ENCODE measurements at regions not wholly inside any gene's neighbourhood (a gene's known extent, or its start where the extent isn't known, plus 50 kb on each side); places are given as distances from the start of the nearest gene placed in this dataset.

DNA sequence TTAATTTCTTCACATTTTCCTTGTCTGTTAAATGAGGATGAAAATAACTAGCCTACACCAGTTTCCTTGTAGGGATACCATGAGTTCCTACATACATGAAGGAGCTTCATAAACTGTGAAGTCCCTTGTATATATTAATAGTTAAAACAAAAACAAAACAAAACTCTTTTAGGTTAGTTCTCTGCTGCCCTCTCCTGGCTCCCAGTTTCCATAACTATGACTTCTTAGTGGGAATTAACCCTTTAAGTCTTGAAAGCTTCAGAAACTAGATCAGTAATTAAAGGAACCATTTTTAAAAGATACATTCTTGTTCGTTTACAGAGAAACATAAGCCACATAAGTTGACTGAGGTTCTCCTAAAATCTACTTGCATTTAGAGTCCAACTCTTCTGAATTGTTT, 500.0 kb upstream of the C9orf72 start:
- TF ChIP-seq, protein P1, sequence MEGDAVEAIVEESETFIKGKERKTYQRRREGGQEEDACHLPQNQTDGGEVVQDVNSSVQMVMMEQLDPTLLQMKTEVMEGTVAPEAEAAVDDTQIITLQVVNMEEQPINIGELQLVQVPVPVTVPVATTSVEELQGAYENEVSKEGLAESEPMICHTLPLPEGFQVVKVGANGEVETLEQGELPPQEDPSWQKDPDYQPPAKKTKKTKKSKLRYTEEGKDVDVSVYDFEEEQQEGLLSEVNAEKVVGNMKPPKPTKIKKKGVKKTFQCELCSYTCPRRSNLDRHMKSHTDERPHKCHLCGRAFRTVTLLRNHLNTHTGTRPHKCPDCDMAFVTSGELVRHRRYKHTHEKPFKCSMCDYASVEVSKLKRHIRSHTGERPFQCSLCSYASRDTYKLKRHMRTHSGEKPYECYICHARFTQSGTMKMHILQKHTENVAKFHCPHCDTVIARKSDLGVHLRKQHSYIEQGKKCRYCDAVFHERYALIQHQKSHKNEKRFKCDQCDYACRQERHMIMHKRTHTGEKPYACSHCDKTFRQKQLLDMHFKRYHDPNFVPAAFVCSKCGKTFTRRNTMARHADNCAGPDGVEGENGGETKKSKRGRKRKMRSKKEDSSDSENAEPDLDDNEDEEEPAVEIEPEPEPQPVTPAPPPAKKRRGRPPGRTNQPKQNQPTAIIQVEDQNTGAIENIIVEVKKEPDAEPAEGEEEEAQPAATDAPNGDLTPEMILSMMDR (conservative IDR thresholded peaks at IDR 0.05; ENCODE audit: low read depth, low read length): peak; percentile 67
- peak; percentile 82 for DNase-seq (ENCODE audit: low read depth)
- H3K4me3 ChIP-seq (ENCODE audit: low read depth, low read length): no peak overlapping the region

DNA sequence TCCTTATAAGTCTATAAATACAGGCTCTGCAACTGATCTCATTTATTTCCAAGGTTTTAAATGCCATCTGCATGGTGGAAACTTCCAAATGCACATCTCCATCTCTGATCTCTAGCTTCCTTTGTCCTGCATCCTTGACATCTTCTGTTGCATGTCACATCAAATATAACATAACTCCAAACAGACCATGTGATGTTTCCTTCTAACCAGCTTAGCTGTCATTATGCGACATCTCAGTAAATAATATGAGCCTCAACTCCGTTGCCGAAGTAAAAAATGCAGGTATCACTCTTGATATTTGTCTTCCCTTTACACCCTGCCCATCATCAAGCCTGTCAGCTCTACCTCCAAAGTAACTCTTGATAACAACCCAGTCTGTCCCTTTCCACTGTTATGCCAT, 506.4 kb upstream of the C9orf72 start:
- TF ChIP-seq, protein P1 (conservative IDR thresholded peaks at IDR 0.05; ENCODE audit: low read depth, low read length): no peak
- no peak for DNase-seq (ENCODE audit: low read depth)
- H3K4me3 ChIP-seq (ENCODE audit: low read depth, low read length): no peak overlapping the region

DNA sequence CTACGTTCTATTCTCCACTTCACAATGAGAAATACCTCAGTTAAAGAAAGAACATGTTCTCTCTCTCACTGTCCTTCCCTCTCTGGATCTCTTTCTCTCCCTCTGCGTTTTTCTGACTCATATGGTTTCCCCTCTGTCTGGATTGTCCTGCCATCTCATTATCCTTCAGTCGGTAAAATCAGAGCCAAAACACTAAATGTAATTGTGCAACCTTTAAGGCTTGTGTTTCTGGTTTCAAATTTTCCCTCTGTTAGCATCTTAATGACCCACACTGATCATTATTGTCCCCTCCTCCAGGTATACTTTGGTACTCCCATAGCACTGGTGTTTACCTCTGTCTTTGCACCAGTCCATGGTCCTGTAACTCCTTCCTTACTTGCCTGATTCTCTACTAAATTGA, 509.4 kb upstream of the C9orf72 start:
- no peak for DNase-seq (ENCODE audit: low read depth)
- TF ChIP-seq, protein P1 (conservative IDR thresholded peaks at IDR 0.05; ENCODE audit: low read depth, low read length): no peak
- no peak overlapping the region for H3K4me3 ChIP-seq (ENCODE audit: low read depth, low read length)

DNA sequence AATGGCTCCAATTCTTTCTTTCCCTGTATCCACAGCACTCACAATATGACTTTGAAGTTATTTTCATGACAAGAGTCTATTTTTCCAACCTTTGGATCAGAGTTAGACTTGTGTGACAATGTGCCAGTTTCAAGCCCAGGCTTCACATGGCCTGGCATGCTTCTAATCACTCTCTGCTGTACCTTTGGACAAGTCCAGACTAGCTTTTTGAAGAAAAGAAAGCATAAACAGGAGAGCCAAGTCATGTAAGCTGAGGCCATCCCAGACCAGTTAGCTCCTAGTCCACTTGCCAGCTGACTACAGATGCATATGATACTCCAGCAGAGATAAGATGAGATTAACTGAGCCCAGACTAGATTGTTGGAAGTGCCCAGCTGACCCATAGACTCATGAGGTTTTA, 513.6 kb upstream of the C9orf72 start:
- no peak overlapping the region for H3K4me3 ChIP-seq (ENCODE audit: low read depth, low read length)
- TF ChIP-seq, protein P1 (conservative IDR thresholded peaks at IDR 0.05; ENCODE audit: low read depth, low read length): no peak
- no peak for DNase-seq (ENCODE audit: low read depth)

DNA sequence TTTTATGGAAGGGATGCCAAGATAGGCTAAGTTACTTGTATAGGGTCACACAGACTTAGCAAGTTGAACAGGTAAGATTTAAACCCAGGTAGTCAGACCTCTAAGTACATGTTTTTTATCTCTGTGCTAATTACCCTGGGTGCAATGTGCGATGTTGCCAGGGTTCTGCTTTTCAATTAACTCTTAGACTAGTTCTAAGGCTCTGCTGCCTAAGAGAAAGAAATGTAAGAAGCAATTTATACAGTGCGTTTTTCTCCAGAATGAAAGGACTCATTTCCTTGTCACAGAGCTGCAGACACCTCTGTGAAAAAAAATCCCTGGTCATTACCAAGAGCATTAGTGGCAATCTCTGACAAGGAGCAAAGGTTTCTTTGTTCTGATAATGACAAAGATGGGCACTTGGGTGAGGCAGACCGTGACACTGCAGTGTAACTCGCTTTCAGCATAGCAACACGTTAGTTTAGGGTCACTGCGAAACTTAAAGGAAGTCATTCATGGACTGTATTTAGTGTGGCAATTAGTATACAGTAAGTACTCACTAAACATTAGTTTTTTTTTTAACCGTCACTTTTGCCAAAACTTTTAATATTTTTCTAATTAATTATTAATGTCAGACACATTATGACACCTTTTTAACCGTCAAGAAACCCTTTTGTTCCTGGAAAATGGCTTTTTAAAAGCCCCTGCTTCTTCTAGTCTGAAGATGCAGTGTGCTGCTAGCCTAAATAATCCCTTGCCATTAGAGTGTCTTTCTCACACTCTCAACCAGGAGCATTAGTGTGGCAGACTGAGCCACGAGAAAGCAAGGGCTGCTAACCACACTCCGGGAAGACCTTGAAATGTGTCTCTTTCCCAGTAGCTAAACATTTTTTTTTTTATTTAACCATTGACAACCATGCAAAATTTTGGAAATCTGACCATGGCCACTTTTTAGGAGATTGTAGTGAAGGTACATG, 520.0 kb upstream of the C9orf72 start:
- no peak overlapping the region for H3K4me3 ChIP-seq (ENCODE audit: low read depth, low read length)
- TF ChIP-seq, protein P1 (conservative IDR thresholded peaks at IDR 0.05; ENCODE audit: low read depth, low read length): no peak
- DNase-seq (ENCODE audit: low read depth): no peak

DNA sequence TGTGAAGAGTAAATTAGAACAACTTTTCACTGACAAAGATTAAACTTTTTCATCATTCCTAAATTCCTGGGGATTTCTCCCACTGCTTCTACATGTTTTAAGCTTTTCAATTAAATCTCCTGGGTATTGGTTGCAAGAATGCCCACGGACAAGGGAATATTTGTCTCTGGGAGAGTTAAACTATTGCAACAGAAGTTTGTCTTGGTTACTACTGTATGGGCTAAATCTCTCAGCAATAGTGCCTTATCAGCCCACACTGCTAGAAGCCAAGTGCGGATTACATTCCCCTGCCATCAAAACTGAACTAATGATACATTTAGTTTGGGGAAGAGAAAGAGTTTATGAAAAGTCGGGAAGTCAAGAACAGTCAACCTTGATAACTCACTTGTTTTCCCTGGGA, 528.2 kb upstream of the C9orf72 start:
- TF ChIP-seq, protein P1 (conservative IDR thresholded peaks at IDR 0.05; ENCODE audit: low read depth, low read length): no peak
- H3K4me3 ChIP-seq (ENCODE audit: low read depth, low read length): no peak overlapping the region
- DNase-seq (ENCODE audit: low read depth): no peak

DNA sequence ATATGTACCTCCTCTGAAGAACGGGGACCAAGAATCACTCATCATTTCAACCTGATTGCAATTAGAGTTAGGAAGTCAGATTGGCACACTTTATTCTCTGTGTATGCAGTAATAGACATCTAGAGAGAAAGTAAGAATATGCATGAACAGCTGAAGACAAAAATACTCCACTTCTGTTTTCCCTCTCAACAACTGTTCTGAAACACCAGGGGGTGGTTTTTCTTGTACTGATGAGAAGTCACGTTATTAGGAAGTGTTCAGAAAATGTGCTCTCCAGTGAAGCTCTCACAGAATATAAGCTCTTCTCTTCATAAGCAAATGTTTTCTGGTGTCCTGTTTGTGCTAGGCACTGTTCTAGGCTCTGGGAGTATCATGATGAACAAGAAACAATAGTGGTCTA, 531.7 kb upstream of the C9orf72 start:
- TF ChIP-seq, protein P1 (conservative IDR thresholded peaks at IDR 0.05; ENCODE audit: low read depth, low read length): no peak
- no peak overlapping the region for H3K4me3 ChIP-seq (ENCODE audit: low read depth, low read length)
- no peak for DNase-seq (ENCODE audit: low read depth)

Data from choroid plexus epithelial cell (primary cell).